ENCODE measurements at regions not wholly inside any gene's neighbourhood (a gene's known extent, or its start where the extent isn't known, plus 50 kb on each side); places are given as distances from the start of the nearest gene placed in this dataset.

DNA sequence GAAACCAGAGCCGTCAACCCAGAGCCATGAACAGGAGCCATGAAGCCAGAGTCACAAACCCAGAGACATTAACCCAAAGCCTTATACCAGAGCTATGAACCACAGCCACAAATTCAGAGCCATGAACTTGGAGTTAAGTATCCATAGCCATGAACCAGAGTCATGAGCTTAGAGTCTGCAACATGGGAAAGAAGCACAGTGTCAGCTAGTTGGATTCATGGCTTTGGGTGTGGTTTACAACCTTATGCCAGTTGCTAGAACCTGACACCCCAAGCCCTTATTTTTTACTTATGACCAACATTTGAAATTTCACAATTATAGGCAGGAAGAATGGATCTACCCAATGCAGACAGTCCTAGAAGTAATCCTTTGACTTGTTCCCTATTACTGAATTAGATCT, 128.9 kb upstream of the FAM78B start (continued):
- TF ChIP-seq CTBP2 (IDR thresholded peaks at IDR 0.05; ENCODE audit: borderline replicate concordance, insufficient read depth, insufficient read length, low read length), result no peak
- no peak for TF ChIP-seq SP1 (IDR thresholded peaks at IDR 0.05; ENCODE audit: low read depth, low read length)
- no peak for TF ChIP-seq CBX8 (IDR thresholded peaks at IDR 0.05; ENCODE audit: borderline replicate concordance, low read depth, low read length)
- TF ChIP-seq TAF1 (IDR thresholded peaks at IDR 0.05; ENCODE audit: low read depth, low read length), result no peak
- no peak for TF ChIP-seq BRCA1 (IDR thresholded peaks at IDR 0.05; ENCODE audit: low read depth, low read length)
- TF ChIP-seq SP2 (IDR thresholded peaks at IDR 0.05; ENCODE audit: low read length), result no peak
- TF ChIP-seq POLR2AphosphoS5 (IDR thresholded peaks at IDR 0.05; ENCODE audit: low read depth, low read length), result no peak

Data from H1 (cell line).